Panc1 (cell line): ENCODE measurements at regions not wholly inside any gene's neighbourhood (a gene's known extent, or its start where the extent isn't known, plus 50 kb on each side); places are given as distances from the start of the nearest gene placed in this dataset.

Experiments
- ATAC-seq: fragments of 200-7000 bp; cut with Tn5 transposase; 2 replicates; pipeline ENCODE4 v1.9.1; 2020; ENCODE audit warnings: mild to moderate bottlenecking, moderate library complexity
- BruUV-seq: library from RNA; stranded (reverse); fragments of 400-500 nt; replicated peaks from 2 replicates; lab custom pipeline; 2021; lab: Mats Ljungman, UMichigan
- CTCF ChIA-PET: fragments of 300-600 bp; sonication (Branson Sonifier 250); formaldehyde crosslinking; loops from one replicate; lab custom pipeline; 2022; ENCODE audit warnings: antibody characterized with exemption; lab: Charles Lee
- POLR2A ChIA-PET: fragments of 300-600 bp; sonication (Branson Sonifier 250); formaldehyde crosslinking; loops from one replicate; lab custom pipeline; 2022; ENCODE audit warnings: antibody characterized with exemption; lab: Charles Lee
- DNase-seq: peaks from one replicate; pipeline ENCODE4 v3.0.0-alpha.2; 2010; ENCODE audit warnings: low read depth, low spot score
- H3K27ac ChIP-seq: 2 replicates; pipeline ENCODE4 v1.5.1; 2011; ENCODE audit warnings: mild to moderate bottlenecking, low read length, inconsistent platforms
- H3K27me3 ChIP-seq: fragments of 200-500 bp; sonication (Bioruptor generic); 2 replicates; pipeline ENCODE4 v1.6.0; 2014; ENCODE audit warnings: low read length, inconsistent platforms; ENCODE audit not compliant: control insufficient read depth, insufficient read depth
- H3K36me3 ChIP-seq: fragments of 200-500 bp; sonication (Bioruptor generic); 2 replicates; pipeline ENCODE4 v1.5.1; 2014; ENCODE audit warnings: inconsistent platforms, mild to moderate bottlenecking, low read length, moderate library complexity; ENCODE audit not compliant: control insufficient read depth, insufficient read depth
- H3K4me1 ChIP-seq: 2 replicates; pipeline ENCODE4 v1.5.1; 2011; ENCODE audit warnings: inconsistent platforms, mild to moderate bottlenecking, low read length, moderate library complexity; ENCODE audit not compliant: control insufficient read depth, insufficient read depth
- H3K4me3 ChIP-seq, 2 experiments: 2 replicates each; pipeline ENCODE4 v1.5.1; 2011 to 2012; ENCODE audit warnings: low read depth in 2 of 2, low read length in 2 of 2, mild to moderate bottlenecking in 2 of 2, inconsistent platforms in 1 of 2, moderate library complexity in 1 of 2
- H3K9me3 ChIP-seq: fragments of 200-500 bp; sonication (Bioruptor generic); 2 replicates; pipeline ENCODE4 v1.5.1; 2014; ENCODE audit warnings: low read depth, mild to moderate bottlenecking, inconsistent platforms, low read length, moderate library complexity; ENCODE audit not compliant: control insufficient read depth, insufficient read depth
- CTCF ChIP-seq: fragments of 450-650 bp; IDR thresholded peaks from 2 replicates; pipeline ENCODE4 v1.5.1; 2017; ENCODE audit warnings: mild to moderate bottlenecking
- POLR2AphosphoS5 ChIP-seq: IDR thresholded peaks from 2 replicates; pipeline ENCODE4 v1.6.1; 2012; ENCODE audit warnings: mild to moderate bottlenecking, low read depth, low read length, moderate library complexity
- SIN3A ChIP-seq: IDR thresholded peaks from 2 replicates; pipeline ENCODE4 v1.6.1; 2012; ENCODE audit warnings: low read depth, mild to moderate bottlenecking, low read length, moderate library complexity, borderline replicate concordance; ENCODE audit not compliant: insufficient read depth
- TCF7L2 ChIP-seq: IDR thresholded peaks from 2 replicates; pipeline ENCODE4 v1.6.1; 2011; ENCODE audit warnings: mild to moderate bottlenecking, low read depth, low read length, inconsistent platforms
- in situ Hi-C: cut with HindIII; loops from 2 replicates; pipeline ENCODE4 v1.10.0; 2016; ENCODE audit warnings: low sequenced_read_pairs, low pct_unique_long_range_greater_than_20kb
- intact Hi-C: fragments of 100-400 bp; cut with micrococcal nuclease; formaldehyde crosslinking; loops from one replicate; pipeline ENCODE4 v1.10.0; 2022; ENCODE audit not compliant: unreplicated experiment
- TF ChIP-seq, protein P1 (sequence below), 2 experiments: IDR thresholded peaks; 2 replicates each; pipeline ENCODE4 v1.6.1; 2011 to 2012; ENCODE audit warnings: low read depth in 2 of 2, control low read depth in 1 of 2, low read length in 1 of 2, mild to moderate bottlenecking in 1 of 2, moderate library complexity in 1 of 2; ENCODE audit not compliant: insufficient read depth in 1 of 2

DNA sequence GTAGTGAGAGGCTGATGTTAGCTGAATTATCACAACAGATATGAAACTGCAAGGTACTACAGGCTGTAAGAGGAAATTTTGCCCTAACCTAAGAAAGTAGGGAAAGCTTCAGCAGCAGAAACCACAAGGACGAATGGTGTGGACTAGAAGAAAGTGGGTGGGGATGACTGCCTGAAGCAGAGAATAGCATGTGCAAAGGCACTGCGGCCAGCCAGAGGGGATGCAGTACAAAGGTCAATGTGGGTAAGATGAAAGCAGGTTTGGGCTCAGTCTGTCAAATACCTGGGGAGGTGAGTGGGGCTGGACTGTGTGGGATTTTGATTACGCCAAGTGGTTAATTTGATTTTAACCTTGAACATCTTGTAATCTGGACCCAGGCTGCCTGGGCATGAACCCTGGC, 199.3 kb upstream of the GALNT2 start:
- Histone ChIP-seq H3K4me1 (no peaks in the 10 kb centered on the region), H3K36me3 (no peaks in the 10 kb centered on the region), H3K4me3 (no peak overlapping the region), H3K27ac (no peak overlapping the region), H3K9me3 (no peaks in the 10 kb centered on the region), H3K27me3 (no peaks in the 10 kb centered on the region; the same call in 1 of the 2 replicates)
- ChIA-PET POLR2A (no interaction called here), CTCF (no interaction called here)
- TF ChIP-seq POLR2AphosphoS5 (no peak), SIN3A (no peak), CTCF (no peak), TCF7L2 (no peak)
- TF ChIP-seq, protein P1, sequence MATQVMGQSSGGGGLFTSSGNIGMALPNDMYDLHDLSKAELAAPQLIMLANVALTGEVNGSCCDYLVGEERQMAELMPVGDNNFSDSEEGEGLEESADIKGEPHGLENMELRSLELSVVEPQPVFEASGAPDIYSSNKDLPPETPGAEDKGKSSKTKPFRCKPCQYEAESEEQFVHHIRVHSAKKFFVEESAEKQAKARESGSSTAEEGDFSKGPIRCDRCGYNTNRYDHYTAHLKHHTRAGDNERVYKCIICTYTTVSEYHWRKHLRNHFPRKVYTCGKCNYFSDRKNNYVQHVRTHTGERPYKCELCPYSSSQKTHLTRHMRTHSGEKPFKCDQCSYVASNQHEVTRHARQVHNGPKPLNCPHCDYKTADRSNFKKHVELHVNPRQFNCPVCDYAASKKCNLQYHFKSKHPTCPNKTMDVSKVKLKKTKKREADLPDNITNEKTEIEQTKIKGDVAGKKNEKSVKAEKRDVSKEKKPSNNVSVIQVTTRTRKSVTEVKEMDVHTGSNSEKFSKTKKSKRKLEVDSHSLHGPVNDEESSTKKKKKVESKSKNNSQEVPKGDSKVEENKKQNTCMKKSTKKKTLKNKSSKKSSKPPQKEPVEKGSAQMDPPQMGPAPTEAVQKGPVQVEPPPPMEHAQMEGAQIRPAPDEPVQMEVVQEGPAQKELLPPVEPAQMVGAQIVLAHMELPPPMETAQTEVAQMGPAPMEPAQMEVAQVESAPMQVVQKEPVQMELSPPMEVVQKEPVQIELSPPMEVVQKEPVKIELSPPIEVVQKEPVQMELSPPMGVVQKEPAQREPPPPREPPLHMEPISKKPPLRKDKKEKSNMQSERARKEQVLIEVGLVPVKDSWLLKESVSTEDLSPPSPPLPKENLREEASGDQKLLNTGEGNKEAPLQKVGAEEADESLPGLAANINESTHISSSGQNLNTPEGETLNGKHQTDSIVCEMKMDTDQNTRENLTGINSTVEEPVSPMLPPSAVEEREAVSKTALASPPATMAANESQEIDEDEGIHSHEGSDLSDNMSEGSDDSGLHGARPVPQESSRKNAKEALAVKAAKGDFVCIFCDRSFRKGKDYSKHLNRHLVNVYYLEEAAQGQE (IDR thresholded peaks at IDR 0.05; ENCODE audit: insufficient read depth in 1 of 2, low read depth in 2 of 2, low read length in 1 of 2): no peak
- intact Hi-C loops: no loop called here
- ATAC-seq (no peak), DNase-seq (no peak)
- in situ Hi-C loops: no loop called here
- BruUV-seq: no TSS peak

DNA sequence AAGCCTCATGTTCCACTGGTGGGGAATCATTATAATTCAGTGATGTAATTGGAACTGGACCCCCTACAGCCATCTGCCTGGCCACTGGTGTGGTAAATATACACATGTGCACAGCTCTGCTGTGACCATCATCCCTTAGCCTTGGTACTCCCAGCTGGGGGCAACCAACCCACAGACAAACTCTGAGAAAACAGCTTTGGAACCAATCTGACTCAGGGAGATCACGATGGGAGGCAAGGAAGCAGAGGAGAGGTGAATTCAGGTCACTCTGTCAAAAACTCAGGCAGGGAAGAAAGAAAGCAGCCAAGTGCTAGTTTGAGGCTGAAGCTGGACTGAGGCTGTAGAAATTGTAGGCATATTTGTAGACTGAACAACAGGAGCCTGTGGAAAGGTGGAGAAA, 197.8 kb upstream of the GALNT2 start:
- intact Hi-C loops: no loop called here
- ChIA-PET CTCF (no interaction called here), POLR2A (no interaction called here)
- no peak overlapping the region for H3K4me3 ChIP-seq
- in situ Hi-C loops: no loop called here
- TF ChIP-seq CTCF (no peak), POLR2AphosphoS5 (no peak), SIN3A (no peak), TCF7L2 (no peak)
- TF ChIP-seq, protein P1 (IDR thresholded peaks at IDR 0.05; ENCODE audit: insufficient read depth in 1 of 2, low read depth in 2 of 2, low read length in 1 of 2): no peak
- no TSS peak for BruUV-seq
- no peaks in the 10 kb centered on the region for H3K4me1 ChIP-seq
- no peak overlapping the region for H3K27ac ChIP-seq
- ATAC-seq (no peak), DNase-seq (no peak)
- H3K9me3 ChIP-seq: no peaks in the 10 kb centered on the region
- H3K36me3 ChIP-seq: no peaks in the 10 kb centered on the region
- H3K27me3 ChIP-seq: no peaks in the 10 kb centered on the region
